ENCODE measurements at regions not wholly inside any gene's neighbourhood (a gene's known extent, or its start where the extent isn't known, plus 50 kb on each side); places are given as distances from the start of the nearest gene placed in this dataset.

DNA sequence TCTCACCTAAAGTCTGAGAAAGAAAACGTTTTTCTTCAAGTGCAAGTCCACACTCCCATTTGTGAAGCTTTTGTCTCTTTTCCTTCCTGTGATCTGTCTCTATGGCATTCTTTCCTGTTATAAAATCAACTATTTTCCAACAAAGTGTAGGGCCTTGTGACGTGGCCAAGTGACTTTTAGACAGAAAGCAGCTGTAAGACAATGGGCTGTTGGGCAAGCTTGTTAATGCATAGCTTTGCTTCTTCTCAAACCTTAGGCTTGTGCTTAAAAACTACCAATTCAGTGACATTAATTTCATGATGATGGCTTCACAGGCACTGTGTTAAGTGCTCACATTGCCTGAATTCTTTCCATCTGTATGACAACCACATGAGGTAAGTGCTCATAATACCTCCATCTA, 83.5 kb downstream of the VCY1B start:
- DNase-seq (ENCODE audit: low read depth in 2 of 2), result no peak

DNA sequence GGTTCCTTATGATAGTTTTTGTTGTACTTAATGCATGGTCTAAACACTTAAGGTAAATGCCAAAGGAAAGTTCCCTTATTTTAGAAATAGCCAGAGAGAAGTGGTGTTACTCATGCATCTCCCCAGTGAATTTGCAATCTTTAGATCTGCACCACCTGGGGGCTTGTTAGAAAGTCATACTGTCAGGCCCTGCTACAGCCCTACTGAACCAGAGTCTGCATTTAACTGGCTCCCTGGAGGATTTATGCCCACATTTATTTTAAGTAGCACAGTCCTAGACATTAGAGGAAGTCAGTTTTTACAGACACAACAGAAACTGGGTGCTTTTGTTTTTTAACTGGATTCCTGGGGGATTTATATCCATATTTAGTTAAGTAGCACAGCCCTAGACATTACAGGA, 89.6 kb downstream of the VCY1B start:
- DNase-seq (ENCODE audit: low read depth in 2 of 2), result no peak

- DNase-seq (ENCODE audit: low read depth in 2 of 2), result no peak
Measured at GRCh38 chrY:14182776-14183175, 126.7 kb downstream of the VCY1B start.

GRCh38 chrY:14222014-14222413, 166.0 kb downstream of the VCY1B start:
- no peak for DNase-seq (ENCODE audit: low read depth in 2 of 2)

- no peak for DNase-seq (ENCODE audit: low read depth in 2 of 2)
Measured at GRCh38 chrY:14231703-14232102, 175.7 kb downstream of the VCY1B start.

- no peak for DNase-seq (ENCODE audit: low read depth in 2 of 2)
Measured at GRCh38 chrY:14235070-14235469, 179.0 kb downstream of the VCY1B start.

- no peak for DNase-seq (ENCODE audit: low read depth in 2 of 2)
Measured at GRCh38 chrY:14238277-14238676, 182.2 kb downstream of the VCY1B start.

GRCh38 chrY:14246948-14247347, 190.9 kb downstream of the VCY1B start:
- no peak for DNase-seq (ENCODE audit: low read depth in 2 of 2)

GRCh38 chrY:14248878-14249576, 193.0 kb downstream of the VCY1B start:
- DNase-seq (ENCODE audit: low read depth in 2 of 2), result no peak

GRCh38 chrY:14255965-14256816, 200.2 kb downstream of the VCY1B start:
- DNase-seq (ENCODE audit: low read depth in 2 of 2), result no peak

GRCh38 chrY:14256817-14257168, 200.8 kb downstream of the VCY1B start:
- DNase-seq (ENCODE audit: low read depth in 2 of 2), result no peak

DNA sequence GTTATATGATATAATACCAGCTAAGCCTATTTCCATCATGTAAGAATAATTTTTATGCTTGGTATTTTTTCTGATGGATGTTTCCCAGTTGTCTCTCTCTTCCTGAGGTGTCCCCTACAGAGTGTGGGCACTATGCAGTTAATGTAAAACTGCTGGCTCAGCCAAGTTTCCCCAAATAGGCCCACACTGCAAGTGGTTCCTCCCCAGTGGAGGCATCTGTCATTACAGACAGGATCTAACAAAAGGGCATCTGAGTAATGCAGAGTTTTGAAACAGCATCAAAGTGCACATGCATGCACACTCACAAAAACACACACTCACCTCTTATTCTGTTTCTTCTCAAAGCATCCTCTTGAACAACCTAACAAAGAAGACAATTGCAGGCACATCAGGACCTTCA, 221.0 kb downstream of the VCY1B start:
- no peak for DNase-seq (ENCODE audit: low read depth in 2 of 2)

- DNase-seq (ENCODE audit: low read depth in 2 of 2), result no peak
Measured at GRCh38 chrY:14290656-14291375, 233.5 kb upstream of the NLGN4Y start.

GRCh38 chrY:14292382-14292781, 231.9 kb upstream of the NLGN4Y start:
- DNase-seq (ENCODE audit: low read depth in 2 of 2), result no peak

- DNase-seq (ENCODE audit: low read depth in 2 of 2), result no peak
Measured at GRCh38 chrY:14300775-14301174, 223.6 kb upstream of the NLGN4Y start.

GRCh38 chrY:14301552-14301951, 222.8 kb upstream of the NLGN4Y start:
- no peak for DNase-seq (ENCODE audit: low read depth in 2 of 2)

- DNase-seq (ENCODE audit: low read depth in 2 of 2), result no peak
Measured at GRCh38 chrY:14328677-14329345, 195.5 kb upstream of the NLGN4Y start.

- DNase-seq (ENCODE audit: low read depth in 2 of 2), result no peak
Measured at GRCh38 chrY:14330362-14330761, 194.0 kb upstream of the NLGN4Y start.

DNA sequence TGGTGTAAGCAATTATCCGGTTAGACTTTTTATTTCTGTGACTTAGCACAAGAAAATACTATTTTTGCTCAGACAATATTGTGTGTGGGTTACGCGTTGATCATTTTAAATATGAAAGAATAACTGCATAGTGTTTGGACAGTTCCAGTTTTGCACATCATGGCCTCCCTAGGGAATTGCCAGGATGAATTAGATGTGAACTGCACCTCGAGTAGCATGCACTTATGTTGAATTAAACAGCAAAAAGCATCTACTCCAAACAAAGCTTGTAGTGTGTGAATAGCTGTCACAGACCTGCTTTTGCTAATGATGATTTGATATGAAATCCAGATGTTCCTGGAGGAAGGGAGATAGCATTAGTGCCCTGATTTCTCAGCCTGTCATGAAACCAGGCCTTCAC, 184.8 kb upstream of the NLGN4Y start:
- DNase-seq (ENCODE audit: low read depth in 2 of 2), result no peak

DNA sequence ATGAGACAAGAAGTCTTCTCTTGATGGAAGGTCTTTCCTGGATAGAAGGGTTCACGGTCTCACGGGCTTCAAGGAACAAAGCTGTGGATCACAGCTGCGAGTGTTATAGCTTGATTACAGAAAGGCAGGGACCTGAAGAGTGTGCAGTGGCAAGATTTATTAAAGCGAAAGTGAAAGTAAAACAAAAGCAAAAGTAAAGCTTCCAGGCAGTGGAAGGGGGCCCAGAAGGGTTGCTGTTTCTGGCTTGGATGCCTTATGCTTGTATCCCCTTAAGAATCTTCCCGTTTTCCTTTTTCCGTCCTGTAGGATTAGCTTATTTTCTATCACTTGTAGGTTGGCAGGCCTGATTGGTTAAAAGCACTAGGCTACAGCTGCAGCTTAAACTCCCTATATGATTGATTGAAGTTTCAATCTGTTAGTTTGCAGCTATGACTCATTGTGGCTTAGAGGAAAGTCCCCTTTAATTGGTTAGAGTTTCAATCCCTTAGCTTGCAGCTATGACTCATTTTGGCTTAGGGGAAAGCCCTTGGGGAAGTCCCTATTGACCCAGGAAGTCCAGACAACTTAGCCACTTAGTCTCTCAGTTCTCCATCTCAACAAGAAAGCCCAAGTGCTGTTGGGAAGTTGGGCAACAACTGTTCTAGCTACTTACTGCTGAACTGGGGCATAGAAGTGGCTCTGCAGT, 183.7 kb upstream of the NLGN4Y start:
- DNase-seq (ENCODE audit: low read depth in 2 of 2), result peak in 1 of 2 donors; percentile 6

GRCh38 chrY:14344648-14345333, 179.5 kb upstream of the NLGN4Y start:
- DNase-seq (ENCODE audit: low read depth in 2 of 2), result no peak

Measured in stimulated activated CD8-positive, alpha-beta memory T cell treated with anti-CD3 and anti-CD28 coated beads, Interleukin-2, amount 100 ng/mL, for 1 hour (primary cell).